ENCODE measurements at regions not wholly inside any gene's neighbourhood (a gene's known extent, or its start where the extent isn't known, plus 50 kb on each side); places are given as distances from the start of the nearest gene placed in this dataset.

DNA sequence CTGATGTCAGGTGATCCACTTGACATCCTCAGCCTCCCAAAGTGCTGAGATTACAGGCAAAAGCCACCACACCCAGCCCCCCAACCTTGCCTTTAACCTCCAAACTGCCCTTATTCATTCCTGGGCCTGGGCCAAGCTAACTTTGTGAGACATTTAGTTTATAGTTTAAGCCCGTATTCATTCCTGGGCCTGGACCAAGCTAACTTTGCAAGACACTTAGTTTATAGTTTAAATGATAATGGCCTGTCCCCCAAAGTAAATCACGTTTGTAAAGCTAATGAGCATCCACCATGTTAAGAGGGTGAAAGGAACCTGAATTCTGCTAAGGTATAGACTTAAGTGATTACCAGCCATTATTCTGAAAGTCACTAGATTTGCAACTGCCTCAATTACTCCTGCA is 68.7 kb downstream of the NEURL3 start:
- TF ChIP-seq CTCF (IDR thresholded peaks at IDR 0.05) (no peak), EZH2 (IDR thresholded peaks at IDR 0.05; ENCODE audit: borderline replicate concordance, insufficient read depth, low read depth, low read length, poor library complexity, severe bottlenecking) (no peak)

All from B cell (primary cell).